Fibroblast of pulmonary artery (primary cell): ENCODE measurements at regions not wholly inside any gene's neighbourhood (a gene's known extent, or its start where the extent isn't known, plus 50 kb on each side); places are given as distances from the start of the nearest gene placed in this dataset.

Experiments
- DNase-seq: peaks from one replicate; pipeline ENCODE4 v3.0.0-alpha.2; 2010; ENCODE audit warnings: low read depth
- H3K4me3 ChIP-seq: replicated peaks from 2 replicates; pipeline ENCODE4 v1.5.1; 2011; ENCODE audit warnings: low read depth, mild to moderate bottlenecking, control low read depth, low read length, moderate library complexity
- CTCF ChIP-seq: IDR thresholded peaks from 2 replicates; pipeline ENCODE4 v1.5.1; 2011; ENCODE audit warnings: mild to moderate bottlenecking, control low read depth, low read length, inconsistent platforms; ENCODE audit errors: missing control alignments

DNA sequence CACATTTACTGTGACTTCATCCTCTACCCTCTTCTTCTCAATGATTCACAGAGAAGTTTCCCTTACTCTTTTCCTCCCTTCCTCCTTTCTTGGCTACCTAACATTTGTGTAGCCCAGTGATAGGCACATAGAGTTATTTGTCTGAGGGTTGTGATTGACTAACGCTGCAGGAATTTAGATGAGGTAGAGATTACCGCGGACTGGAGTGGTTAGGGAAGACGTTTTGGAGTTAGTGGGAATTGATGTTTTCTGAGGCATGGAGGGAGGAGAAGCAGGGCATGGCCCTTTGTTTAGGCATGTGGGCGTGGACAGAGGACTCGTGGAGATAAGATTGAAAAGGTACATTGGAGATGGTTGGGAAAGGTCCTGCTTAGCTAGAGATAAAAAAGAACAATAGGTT, 246.7 kb downstream of the GPAT3 start:
- TF ChIP-seq CTCF = no peak
- DNase-seq = no peak

GRCh38 chr4:83781434-83781833, 245.5 kb downstream of the GPAT3 start:
- DNase-seq = no peak
- TF ChIP-seq CTCF = no peak
- H3K4me3 ChIP-seq = no peak overlapping the region

More for the DNA sequence above, 246.7 kb downstream of the GPAT3 start:
- no peak overlapping the region for H3K4me3 ChIP-seq

- TF ChIP-seq CTCF = no peak
- DNase-seq = no peak
These were observed 244.3 kb downstream of the GPAT3 start for GRCh38 chr4:83780053-83780733.

DNA sequence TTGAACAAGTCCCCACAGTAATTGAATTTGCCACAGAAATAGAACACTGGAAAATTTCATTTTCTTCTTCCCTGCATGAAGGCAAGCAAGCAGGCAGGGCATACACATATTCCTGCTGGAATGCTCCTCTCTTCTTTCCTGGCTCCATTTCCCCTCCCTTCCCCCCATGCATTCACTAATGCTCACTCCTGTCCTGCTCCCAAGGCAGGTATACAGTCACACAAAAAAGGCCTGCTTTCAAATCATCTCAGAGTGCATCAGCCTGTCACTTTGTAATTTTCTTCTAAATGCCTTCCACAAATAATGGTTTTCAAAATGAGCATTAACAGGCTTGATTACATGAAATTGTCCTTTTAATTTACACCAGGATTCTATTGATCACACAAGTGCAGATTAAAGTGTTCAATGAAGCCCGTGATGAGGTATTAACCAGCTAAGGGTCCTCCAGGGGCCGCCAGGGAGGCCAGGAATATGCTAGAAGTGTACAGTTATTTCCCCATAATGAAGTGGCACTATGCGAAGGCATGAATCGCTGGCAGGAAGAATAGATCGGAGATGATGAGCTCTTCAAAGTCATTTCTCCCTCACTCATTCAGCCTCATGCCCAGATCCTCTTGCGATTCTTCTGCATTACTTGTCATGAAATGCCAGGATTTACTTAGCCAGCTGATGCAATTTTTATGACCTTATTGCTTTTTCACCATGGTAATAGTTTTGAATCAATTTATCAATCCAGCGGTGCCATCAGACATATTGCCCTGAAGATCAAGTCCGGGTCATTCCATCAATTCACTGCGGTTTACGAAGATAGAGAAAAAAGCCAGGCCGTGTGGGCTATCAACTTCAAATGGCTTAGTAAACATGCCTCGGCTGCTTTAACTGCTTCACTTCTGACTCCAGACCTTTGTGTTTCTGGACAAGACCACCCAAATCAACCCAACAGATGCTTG, 243.5 kb downstream of the GPAT3 start:
- DNase-seq = no peak
- TF ChIP-seq CTCF = no peak
- no peak overlapping the region for H3K4me3 ChIP-seq

More at GRCh38 chr4:83780053-83780733, 244.3 kb downstream of the GPAT3 start:
- no peak overlapping the region for H3K4me3 ChIP-seq

- no peak for DNase-seq
- H3K4me3 ChIP-seq = no peak overlapping the region
- TF ChIP-seq CTCF = no peak
These were observed 236.8 kb downstream of the GPAT3 start for GRCh38 chr4:83772685-83773084.

GRCh38 chr4:83771113-83771705, 235.3 kb downstream of the GPAT3 start:
- peak; percentile 65 for DNase-seq
- TF ChIP-seq CTCF = peak; percentile 87
- no peak overlapping the region for H3K4me3 ChIP-seq
